ENCODE measurements at regions not wholly inside any gene's neighbourhood (a gene's known extent, or its start where the extent isn't known, plus 50 kb on each side); places are given as distances from the start of the nearest gene placed in this dataset.
"Not testable (repeated sequence)": the region's sequence is repeated elsewhere in the genome, so short reads cannot be mapped to it uniquely, and the experiment has no call there.

DNA sequence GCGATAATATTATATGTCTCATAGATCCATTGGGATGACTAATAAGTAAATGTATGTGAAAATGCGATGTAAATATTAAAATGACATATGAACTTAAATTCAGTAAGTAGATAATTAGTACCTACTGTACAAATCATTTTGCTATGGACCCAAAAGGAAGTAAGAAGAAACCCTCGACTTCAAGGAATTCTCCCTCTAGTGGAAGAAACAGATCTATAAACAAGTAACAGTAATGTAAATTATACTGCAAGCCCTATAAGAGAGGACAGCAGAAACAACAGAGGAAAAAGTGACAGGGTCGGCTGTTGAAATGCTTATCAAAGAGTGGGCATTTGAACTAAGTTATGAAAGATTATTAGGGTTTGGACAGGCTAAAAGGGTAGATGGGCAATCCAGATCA lies 320.3 kb downstream of the DMAC1 start:
- no peak for DNase-seq (ENCODE audit: low read depth, low spot score)

DNA sequence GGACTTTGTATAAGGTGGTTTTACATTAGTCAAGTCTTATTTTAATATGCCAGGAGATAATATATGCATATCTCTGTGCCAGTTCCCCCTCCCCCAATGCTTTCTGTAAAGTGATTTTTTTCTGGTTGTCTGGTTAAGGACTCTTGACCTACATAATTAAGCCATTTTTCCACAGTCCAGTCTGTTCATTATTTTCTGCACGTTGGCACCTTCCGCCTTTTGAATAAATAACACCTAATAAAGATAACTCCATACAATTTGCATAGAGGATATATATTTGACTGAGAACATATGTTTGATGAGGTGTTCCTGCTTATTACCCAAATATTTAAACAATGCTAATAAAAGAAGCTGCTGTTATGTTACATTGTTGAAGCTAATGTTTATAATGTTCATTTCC lies 320.9 kb downstream of the DMAC1 start:
- no peak for DNase-seq (ENCODE audit: low read depth, low spot score)

DNA sequence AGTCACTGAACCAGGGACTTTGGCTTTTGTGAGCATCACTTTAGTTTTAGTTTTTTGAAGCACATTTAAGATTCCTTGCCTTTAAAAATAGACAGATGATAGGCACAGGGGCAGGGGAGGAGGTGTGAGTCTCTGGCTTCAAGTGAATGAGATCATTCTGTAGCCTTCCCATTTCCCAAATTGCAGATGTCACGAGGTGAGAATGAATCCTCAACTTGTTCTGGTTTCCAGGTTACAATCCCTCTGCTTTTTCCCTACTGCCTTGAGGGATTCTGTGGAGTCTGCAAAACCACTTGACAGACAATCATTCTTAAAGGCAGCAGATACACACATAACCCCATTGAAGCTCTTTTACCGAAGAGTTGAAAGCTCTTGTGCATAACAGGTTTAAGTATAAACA lies 332.4 kb downstream of the DMAC1 start:
- DNase-seq (ENCODE audit: low read depth, low spot score): no peak

DNA sequence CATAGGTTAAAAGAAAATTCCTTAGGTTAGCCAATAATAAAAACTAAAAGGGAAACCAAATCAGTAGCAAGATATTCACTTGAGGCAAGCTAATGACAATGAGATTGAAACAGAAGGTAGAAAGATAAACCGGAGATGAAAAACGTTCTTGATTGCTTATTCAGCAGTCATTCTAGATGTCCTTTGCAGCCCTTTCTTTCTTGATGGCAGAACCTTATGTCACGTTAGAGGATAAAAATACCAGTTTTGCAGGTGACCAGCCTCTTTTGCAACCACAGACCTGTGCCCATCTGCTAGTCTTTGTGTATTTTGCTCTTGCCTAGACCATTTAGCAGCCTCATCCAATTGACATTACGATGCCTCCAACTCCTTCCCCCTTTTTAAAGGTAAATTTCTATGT lies 337.8 kb downstream of the DMAC1 start:
- DNase-seq (ENCODE audit: low read depth, low spot score): no peak

DNA sequence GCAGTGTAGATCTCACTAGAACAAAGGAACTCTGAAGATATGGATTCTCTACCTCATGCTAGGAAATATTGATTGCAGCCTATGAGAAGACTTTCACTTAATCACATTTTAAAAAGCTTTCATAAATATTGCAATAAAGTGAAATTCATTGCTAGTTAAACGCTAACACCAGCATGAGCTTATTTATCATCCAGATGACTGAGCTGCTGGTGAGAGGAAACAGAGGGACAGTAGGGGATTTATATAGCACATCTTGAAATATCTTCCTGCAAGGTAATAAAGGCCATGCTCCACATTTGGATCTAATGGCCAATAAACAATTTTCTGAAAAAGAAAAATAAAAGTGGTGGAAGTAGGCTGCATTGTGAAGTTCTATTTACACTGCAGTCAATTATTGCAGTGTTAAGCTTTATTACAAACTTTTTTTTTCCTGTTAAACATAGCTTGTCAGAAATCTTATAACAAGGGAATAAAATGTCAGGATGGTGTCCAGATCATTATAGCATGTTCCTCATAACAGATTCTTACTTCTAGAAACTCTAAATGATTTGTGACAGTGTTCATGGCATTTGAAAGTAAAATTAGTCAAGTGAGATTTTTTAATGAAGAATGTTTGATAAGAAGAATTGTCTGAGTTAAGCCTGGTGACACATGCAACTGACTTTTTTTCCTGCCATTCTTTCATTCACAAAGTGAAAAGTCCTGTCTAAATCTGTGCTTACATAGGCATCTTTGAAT lies 342.6 kb downstream of the DMAC1 start:
- DNase-seq (ENCODE audit: low read depth, low spot score): no peak

DNA sequence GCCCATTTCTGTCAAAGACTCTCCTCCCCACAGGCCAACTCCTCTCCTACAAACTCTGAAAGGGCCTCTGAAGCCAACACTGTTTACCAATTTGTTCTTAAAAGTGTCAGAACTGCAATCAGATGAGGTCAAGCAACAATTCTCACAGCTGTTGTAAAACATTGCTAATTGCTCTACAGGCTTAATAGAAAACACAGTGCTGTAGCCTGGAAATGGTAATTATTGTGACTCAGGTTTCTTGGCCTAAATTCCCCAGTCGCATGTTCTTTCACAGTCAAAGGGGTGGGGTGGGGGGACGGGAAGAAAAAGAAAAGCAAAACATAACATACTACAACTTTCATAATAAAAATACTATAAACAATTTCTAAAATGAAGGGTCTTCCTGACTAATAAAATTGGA lies 343.2 kb downstream of the DMAC1 start:
- DNase-seq (ENCODE audit: low read depth, low spot score): no peak

DNA sequence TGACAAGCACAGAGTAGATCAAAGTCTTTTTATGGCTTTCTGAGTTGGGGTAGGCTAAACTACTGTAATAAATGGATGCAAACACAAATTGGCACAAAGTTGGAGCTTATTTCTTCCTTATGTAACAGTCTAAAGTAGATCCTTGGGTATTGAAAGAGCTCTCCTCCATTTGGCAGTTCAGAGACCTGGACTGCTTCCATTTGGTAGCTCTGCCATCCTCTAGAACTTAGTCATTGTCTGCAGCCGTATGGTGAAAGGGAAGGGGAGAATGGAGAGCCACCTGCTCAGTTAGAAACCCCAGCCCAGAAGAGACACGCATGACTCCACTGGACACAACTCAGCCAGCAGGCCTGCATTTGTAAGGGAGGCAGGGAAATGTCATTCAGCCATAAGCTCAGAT lies 345.0 kb downstream of the DMAC1 start:
- no peak for DNase-seq (ENCODE audit: low read depth, low spot score)

DNA sequence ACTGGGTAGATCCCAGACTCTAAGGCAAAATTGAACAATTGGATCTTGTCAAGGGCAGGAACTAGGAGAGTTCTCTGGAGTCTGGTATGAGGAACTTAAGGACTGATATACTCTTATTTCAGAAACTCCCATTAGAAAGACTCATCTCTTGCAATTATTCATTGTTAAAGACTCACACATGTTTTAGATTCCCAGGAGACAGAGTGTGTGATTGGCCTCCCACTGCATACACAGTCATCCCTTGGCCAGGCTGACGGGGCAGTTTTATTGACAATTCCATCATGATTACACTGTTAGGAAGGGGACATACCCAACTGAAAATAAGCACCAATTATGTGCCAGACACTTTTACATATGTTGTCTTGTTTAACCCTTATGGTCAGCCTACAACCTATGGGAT lies 347.2 kb downstream of the DMAC1 start:
- DNase-seq (ENCODE audit: low read depth, low spot score): no peak

DNA sequence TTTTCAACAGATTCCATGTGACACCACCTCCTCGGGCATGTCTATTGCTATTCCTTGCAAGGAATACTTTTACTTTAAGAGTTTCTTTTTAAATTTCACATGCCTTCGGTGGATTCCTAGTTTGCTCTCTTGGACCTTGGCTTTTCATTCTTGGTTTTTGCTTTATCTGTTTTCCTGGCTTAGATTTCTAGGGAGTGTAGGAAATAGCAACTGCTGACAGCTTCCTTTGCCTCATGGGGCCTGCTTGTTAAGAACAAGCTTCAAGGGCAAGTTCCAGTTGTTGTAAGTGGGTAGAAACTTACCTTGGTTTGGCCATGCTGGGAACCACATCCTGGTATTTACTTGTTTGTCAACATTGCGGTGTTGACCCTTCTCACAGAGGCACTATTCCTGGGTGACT lies 348.5 kb downstream of the DMAC1 start:
- DNase-seq (ENCODE audit: low read depth, low spot score): no peak

DNA sequence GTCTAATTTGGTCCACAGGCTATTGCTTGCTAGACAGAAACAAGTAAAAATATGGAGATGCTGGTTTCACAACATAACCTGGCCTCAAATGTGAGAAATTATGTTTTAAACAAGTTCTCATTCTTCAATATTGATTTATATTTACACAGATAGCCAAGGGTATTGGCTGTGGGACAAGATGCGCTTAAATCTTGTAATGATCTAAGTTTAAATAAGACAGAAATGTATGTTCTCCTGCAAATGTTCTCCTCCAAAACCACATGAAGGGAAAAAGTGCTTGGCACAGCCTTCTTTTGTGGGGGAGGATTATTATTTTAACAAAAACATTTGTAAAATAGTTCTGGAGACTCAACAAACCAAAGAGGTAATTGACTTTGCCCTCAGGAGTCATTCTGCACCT lies 356.0 kb downstream of the DMAC1 start:
- DNase-seq (ENCODE audit: low read depth, low spot score): no peak

DNA sequence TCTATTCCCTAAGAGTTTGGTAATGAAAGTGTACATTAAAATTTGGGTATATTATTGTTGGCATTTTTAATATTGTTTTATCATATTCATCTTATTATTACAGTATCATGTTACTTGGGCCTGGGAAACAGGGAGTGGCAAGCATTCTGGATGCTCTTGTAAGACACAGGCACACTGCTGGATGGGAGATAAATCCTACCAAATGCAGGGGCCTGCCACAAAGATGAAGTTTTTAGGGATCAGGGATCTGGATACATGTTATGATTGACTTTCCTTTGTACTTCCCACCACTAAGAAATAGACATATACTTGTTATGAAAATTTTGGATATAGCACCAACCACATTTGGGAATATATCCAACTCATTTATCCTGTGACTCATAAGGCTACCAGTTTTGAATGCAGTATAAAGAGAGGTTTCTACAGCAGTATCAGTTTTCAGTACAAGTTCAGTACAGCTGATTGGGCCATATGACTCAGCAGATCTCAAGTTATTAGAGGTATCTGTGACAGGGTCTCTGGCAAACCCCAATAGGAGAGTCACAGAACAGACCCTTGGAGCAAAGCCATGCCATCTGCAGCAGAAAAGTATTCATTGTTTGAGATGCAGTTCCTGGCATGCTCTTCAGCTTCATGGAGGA lies 360.1 kb downstream of the DMAC1 start:
- no peak for DNase-seq (ENCODE audit: low read depth, low spot score)

DNA sequence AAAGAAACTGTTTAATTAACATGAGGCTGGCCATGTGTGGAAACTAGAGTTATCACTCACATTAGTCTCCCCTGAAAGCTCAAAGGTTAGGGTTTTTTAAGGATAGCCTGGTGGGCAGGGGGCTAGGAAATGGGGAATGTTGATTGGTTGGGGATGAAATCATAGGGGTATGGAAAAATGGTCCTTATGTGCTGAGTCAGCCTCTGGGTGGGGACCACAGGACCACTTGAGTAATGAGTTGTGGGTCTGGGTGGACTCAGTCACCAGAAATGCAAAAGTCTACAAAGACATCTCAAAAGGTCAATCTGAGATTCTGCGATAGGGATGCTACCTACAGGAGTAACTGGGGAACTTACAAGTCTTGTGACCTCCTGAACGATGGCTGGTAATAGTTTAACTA lies 362.8 kb downstream of the DMAC1 start:
- no peak for DNase-seq (ENCODE audit: low read depth, low spot score)

DNA sequence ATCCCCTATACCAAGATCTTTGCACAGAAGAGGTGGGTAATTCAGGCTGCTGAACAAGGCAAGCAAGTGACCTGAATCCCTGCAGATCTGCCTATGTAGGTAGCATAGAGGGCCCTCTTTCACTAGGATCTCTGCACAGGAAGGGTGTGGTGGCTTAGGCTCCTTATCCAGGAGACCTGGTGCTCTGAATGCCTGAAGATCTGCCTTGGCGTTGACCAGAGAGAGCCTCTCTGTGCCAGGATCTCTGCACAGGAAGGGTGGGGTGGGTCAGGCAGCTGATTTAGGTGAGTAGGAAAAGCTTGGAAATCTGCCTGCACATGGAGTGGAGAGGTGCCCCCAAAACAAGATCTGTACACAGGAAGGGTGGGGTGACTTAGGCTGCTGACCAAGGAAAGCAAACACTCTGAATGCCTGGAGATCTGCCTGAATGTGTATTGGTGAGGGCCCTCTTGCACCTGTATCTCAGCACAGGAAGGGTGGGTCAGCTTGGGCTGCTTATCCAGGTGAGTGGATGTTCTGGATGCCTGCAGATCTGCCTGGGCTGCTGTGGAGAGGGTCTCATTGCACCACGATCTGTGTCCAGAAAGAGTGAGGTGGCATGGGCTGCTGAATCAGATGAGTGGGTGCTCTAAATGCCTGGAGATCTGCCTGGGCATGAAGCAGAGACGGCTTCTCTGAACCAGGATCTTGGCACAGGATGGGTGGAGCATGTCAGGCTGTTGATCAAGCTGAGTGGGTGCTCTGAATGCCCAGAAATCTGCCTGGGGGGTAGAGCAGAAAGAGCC lies 365.9 kb downstream of the DMAC1 start:
- no peak for DNase-seq (ENCODE audit: low read depth, low spot score)

DNA sequence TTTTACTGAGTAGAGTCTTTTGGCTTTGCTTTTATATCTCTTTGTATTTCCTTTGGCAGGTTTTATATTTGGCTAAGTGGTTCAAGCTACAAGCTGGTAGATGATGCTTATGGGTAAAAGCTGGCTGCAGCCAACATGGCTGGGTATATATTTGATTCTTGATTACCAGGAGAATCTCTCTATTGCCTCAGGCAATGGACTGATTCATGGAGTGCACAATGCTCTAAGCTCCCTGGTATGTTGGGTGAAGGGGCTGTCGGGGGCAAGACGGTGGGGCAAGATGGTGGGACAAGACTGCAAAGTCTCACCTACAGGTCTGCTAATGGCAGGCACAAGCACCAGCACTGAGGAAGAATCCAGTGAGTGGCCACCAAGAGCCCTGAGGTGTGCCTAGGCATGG lies 366.6 kb downstream of the DMAC1 start:
- no peak for DNase-seq (ENCODE audit: low read depth, low spot score)

DNA sequence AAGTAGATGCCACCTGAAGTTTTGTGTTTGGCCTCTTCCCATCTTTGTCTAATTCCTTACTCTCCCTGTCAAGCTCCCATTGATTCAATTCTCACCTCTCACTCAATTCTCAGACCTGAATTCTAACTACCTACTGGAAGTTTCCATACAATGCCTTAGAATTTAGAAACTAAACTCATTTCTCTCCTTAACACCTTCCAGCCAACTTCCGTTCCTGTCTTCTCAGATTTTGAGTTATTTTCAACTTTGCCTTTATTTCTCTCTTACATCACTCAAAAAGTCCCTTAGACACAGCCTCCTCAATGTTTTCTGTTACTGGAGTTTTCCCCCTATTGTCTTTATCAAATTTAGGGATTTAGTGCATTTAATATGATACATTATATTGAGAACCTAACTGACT lies 382.2 kb downstream of the DMAC1 start:
- DNase-seq (ENCODE audit: low read depth, low spot score): not testable (repeated sequence)

DNA sequence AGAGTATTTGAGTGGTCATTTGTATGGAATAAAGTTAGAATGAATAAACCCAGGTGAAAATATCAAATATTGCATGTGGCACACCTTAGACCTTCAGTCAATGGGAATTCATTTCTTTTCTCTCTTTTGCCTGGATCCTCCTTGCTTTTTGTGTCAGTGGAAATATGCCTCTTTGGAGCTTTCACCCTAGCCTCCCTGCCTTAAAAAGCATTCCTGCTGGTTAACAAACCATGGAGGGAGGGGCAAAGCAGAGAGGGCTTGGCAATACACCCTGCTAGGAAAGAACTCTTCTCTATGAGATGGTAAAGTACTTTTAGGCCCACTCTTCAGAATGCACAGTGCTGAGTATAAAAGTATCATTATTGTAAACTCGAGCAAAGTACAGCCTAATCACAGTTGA lies 383.7 kb downstream of the DMAC1 start:
- no peak for DNase-seq (ENCODE audit: low read depth, low spot score)

DNA sequence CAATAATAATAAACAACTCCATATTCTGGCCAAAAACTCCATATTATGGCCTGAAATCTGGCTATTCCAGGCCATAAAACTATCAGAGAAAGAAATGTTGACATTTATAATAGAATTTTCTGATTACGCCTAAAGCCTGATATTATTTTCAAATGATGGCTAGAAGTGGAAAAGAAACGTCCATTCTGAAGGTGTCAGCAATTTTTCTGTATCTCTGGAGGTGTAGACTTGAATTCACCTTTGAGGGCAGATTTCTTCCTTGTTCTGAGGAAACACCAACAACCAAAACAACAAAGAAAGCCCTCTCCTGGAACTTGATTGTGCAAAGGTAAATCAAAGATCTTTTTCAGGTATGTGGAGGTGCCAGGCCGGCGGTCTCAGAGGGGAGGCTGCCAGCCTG lies 390.7 kb downstream of the DMAC1 start:
- DNase-seq (ENCODE audit: low read depth, low spot score): no peak

DNA sequence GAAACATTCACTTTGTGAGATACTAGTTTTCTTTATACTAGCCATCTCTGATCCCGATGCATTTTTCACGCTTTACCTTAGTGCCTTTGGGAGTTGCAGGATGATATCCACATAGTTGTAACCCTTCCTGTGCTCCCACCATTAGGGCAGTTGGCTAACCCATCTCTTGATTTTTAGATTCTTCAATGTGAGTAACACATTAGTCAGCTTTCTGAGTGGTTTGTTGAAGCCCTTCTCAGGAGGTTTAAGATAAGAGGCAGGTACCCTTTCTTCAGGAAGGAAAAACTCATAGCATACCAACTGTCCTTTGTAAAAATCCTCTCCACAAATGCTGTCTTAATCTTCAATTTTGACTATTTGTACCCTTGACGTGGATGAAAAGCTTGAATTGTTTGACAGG lies 392.3 kb downstream of the DMAC1 start:
- no peak for DNase-seq (ENCODE audit: low read depth, low spot score)

DNA sequence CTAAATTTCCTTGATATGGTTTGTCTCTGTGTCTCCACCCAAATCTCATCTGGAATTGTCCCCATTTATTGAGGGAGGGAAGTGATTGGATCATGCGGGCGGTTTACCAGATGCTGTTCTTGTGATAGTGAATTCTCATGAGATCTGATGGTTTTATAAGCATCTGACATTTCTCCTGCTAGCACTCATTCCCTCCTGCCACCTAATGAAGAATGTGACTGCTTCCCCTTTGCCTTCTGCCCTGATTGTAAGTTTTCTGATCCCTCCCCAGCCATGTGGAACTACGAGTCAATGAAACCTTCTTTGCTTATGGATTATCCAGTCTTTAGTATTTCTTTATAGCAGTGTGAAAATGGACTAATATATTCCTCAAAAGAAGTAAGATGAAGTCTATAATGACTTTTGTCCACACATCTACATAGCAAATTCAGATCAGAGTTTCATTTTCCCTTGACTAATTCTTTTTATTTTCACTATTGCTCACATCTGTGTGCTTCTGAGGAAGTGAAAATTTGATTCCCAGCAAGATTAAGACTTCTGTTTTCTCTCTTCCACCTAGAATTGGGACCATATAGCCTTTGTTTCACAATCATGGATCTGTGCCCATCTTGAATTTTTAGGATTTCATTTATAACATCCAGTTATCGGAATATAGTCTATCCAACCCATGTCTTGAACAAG lies 393.5 kb downstream of the DMAC1 start:
- DNase-seq (ENCODE audit: low read depth, low spot score): no peak

DNA sequence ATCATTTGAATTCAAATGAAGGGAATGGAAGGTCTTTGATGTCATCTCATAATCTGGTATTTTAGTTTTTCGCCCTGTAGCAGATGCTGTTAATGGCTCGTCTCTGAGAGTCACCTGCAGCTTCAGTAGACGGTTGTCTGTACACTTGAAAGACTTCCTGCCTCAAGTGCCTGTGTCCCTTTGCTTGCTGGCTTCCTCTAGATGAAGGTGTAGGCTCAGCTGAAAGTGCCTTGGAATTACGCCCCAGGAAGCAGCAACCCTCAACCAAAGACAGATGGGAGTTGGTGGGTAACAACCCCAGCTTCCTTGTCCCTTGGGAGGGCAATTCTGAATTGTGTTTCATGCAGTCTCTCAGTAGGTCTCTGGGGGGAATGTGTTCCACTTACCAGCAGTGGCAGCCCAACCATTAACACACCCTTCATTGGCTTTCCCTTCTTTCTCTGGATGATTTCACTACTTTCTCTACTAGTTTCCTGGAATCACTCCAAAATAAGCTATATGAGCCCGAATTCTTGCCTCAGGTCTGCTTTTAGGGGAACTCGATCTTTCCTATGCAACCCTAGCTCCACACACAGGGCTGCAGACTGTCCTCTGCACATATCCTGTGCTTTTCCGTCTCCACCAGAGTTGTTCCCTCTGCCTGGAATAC lies 395.6 kb downstream of the DMAC1 start:
- DNase-seq (ENCODE audit: low read depth, low spot score): no peak

DNA sequence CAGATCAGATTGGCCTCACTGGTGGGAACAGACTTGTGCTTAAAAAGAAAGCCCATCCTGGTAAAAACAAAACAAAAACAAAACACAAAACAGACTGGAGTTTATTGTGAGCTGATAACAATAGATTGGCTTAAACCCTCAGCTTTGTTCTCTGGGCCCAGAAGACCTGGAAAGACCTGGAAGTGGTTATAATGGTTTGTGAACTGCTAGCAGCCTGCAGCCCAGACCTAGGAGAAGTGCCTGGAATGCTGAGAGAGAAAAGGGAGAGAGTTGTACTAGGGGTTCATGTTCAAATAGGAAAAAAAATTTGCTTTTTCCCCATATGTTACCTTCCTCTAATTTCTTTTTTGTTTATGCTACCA lies 396.6 kb downstream of the DMAC1 start:
- no peak for DNase-seq (ENCODE audit: low read depth, low spot score)

All from activated CD4-positive, CD25-positive, alpha-beta regulatory T cell treated with anti-CD3 and anti-CD28 coated beads, Interleukin-2, amount 50 U/mL, for 16 hours (primary cell).